ENCODE measurements at regions not wholly inside any gene's neighbourhood (a gene's known extent, or its start where the extent isn't known, plus 50 kb on each side); places are given as distances from the start of the nearest gene placed in this dataset.

- CTCF ChIA-PET (ENCODE audit: low intra/inter-chr PET ratio, low total read pairs) = no interaction called here
- no TSS peak for BruUV-seq (replicated peaks)
- no peak for FAIRE-seq
These were observed 215.4 kb downstream of the CCNG2 start for GRCh38 chr4:77372375-77372774.

More at GRCh38 chr4:77372375-77372774, 215.4 kb downstream of the CCNG2 start:
- Histone ChIP-seq H3K4me1 (ENCODE audit: insufficient read depth, low read length) (no peaks in the 10 kb centered on the region), H3K9ac (ENCODE audit: insufficient read depth, low read depth, low read length) (no peak overlapping the region), H3K4me2 (ENCODE audit: low read depth, low read length) (no peak overlapping the region), H3K4me3 (replicated peaks in 1 of 3; ENCODE audit: insufficient read depth in 1 of 3, low read depth in 2 of 3, low read length in 3 of 3) (no peak overlapping the region), H3K27ac (ENCODE audit: extremely low read length, insufficient read depth, low read length) (no peak overlapping the region), H4K20me1 (ENCODE audit: insufficient read depth, low read length) (no peaks in the 10 kb centered on the region), H3K36me3 (replicated peaks in 1 of 2; ENCODE audit: control insufficient read depth in 1 of 2, insufficient read depth in 2 of 2, low read length in 2 of 2) (no peaks in the 10 kb centered on the region), H3K27me3 (ENCODE audit: control insufficient read depth in 1 of 2, insufficient read depth in 2 of 2, low read length in 2 of 2) (peaks cover 0 to 2% of the 10 kb centered on the region in 2 experiments; a peak in 1 of 5 replicates), H2AFZ (ENCODE audit: low read length) (no peak overlapping the region), H3K9me3 (ENCODE audit: low read length) (no peaks in the 10 kb centered on the region), H3K79me2 (ENCODE audit: insufficient read depth, low read length) (no peaks in the 10 kb centered on the region)
- intact Hi-C loops (cut with micrococcal nuclease; ENCODE audit: unreplicated experiment) = no loop called here
- 32% methylated on average over 2 of the region's 3 CpGs for WGBS (ENCODE audit: low lambda C conversion rate)
- DNase-seq (ENCODE audit: low spot score) = no peak
- peak; percentile 81 for TF ChIP-seq RAD51 (IDR thresholded peaks at IDR 0.05; ENCODE audit: borderline replicate concordance)
- TF ChIP-seq MXD1 (CRISPR knock-in tag; IDR thresholded peaks at IDR 0.05) = no peak
- TF ChIP-seq USF2 (IDR thresholded peaks at IDR 0.05; ENCODE audit: low read depth, low read length) = peak; percentile 57; the same call in 1 of the 2 replicates
- no peak for TF ChIP-seq USF2 (CRISPR knock-in tag; IDR thresholded peaks at IDR 0.05; ENCODE audit: borderline replicate concordance)
- no peak for TF ChIP-seq ELF3 (CRISPR knock-in tag; IDR thresholded peaks at IDR 0.05)
- in situ Hi-C loops (cut with HindIII; ENCODE audit: extremely low pct_ligation_motif_present, low pct_unique_long_range_greater_than_20kb) = no loop called here
- POLR2A ChIA-PET = no interaction called here
- no peak for ATAC-seq

Data from HepG2 (cell line).